Pancreas (tissue), 10 donors: ENCODE measurements at regions not wholly inside any gene's neighbourhood (a gene's known extent, or its start where the extent isn't known, plus 50 kb on each side); places are given as distances from the start of the nearest gene placed in this dataset.

Experiments
- ATAC-seq, 4 donors: fragments of 200-7000 bp; cut with Tn5 transposase; one replicate each; pipeline versions ENCODE4 v1.8.0 to v1.9.1; 2020; ENCODE audit warnings: mild to moderate bottlenecking in 4 of 4, moderate library complexity in 4 of 4
- DNase-seq, 6 donors: peaks; one replicate each; pipeline ENCODE4 v3.0.0-alpha.2; 2020
- FAIRE-seq: peaks from 2 replicates; lab custom pipeline; 2012; peaks lifted over from hg19 to GRCh38; lab: Jason Lieb, UNC
- H3K27ac ChIP-seq, 4 donors: fragments of 200-600 bp; sonication (generic); 1 replicate in 3 of 4; 2 replicates in 1 of 4; pipeline versions ENCODE4 v1.5.0 to v1.8.0; 2020
- H3K27me3 ChIP-seq, 4 donors: fragments of 200-600 bp; one replicate each; pipeline ENCODE4 v1.8.0; 2021
- H3K36me3 ChIP-seq, 3 donors: fragments of 200-600 bp; sonication (generic) in 1 of 3; one replicate each; pipeline versions ENCODE4 v1.5.0 to v1.8.0; 2020 to 2021
- H3K4me1 ChIP-seq, 3 donors: fragments of 200-600 bp; one replicate each; pipeline ENCODE4 v1.8.0; 2021
- H3K4me3 ChIP-seq, 4 donors: fragments of 200-600 bp; sonication (generic) in 2 of 4; one replicate each; pipeline versions ENCODE4 v1.5.0 to v1.8.0; 2020 to 2021
- H3K9me3 ChIP-seq, 4 donors: fragments of 200-600 bp; one replicate each; pipeline ENCODE4 v1.8.0; 2021
- CTCF ChIP-seq, 4 donors: fragments of 200-600 bp; sonication (generic) in 3 of 4; IDR thresholded peaks; one replicate each; pipeline versions ENCODE4 v1.5.0 to v1.8.0; 2021; ENCODE audit warnings: antibody characterized with exemption in 4 of 4
- WGBS, 2 donors: extraction: QIAGEN DNeasy Blood & Tissue Kit; methylation state at CpG; one replicate each; pipeline ENCODE4 v1.1.7; 2013; 5-methylcytosine and 5-hydroxymethylcytosine counted together
- intact Hi-C, 3 donors: fragments of 100-400 bp; cut with DNase I; formaldehyde crosslinking; loops; one replicate each; pipeline versions ENCODE4 v1.11.1 to v1.14.2; 2022
- donor health status: healthy with polysubstance abuse.
- donor health status: DM: no; HTN: no; CAD: no; lungs with moderate emphysema.
- donor health status: DM: no; HTN: no; CAD: no.
- donor health status: control.
- donor health status: control.
- donor health status: Bipolar disorder and iron deficiency.
- donor health status: DM: yes; HTN: yes; CAD: no.
- donor health status: DM: no; HTN: no; CAD: no.
- donor health status: DM: no; HTN: no; CAD: no.
- donor health status: DM: yes; HTN: yes; CAD: no.

DNA sequence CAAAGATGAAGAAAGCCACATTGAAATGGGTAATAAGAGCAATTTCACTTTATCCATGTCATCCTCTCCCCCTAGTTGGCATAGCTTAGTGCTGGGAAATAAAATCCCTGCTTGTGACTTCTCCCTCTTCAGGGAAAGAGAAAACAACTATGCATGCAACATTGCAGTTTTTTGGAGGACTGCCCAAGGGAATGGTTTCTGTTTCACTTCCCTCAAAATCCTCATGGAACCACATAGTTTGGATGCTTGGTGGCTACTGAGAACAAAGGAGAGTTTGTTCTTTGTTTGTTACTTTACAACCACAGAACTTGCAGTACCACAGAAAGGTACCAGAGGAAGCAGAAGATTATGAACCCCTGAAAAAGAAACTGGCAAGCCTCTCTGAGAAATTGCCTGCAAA is 384.6 kb upstream of the RORA start:
- no peaks in the 10 kb centered on the region for H3K4me1 ChIP-seq
- DNase-seq = no peak
- no peak for ATAC-seq
- no peak for TF ChIP-seq CTCF (IDR thresholded peaks at IDR 0.05)
- intact Hi-C loops = no loop called here
- H3K27ac ChIP-seq = no peak overlapping the region
- no peaks in the 10 kb centered on the region for H3K9me3 ChIP-seq
- no peaks in the 10 kb centered on the region for H3K27me3 ChIP-seq
- no peak for FAIRE-seq
- no peaks in the 10 kb centered on the region for H3K36me3 ChIP-seq
- no peak overlapping the region for H3K4me3 ChIP-seq

- ATAC-seq (no peak), DNase-seq (no peak), FAIRE-seq (no peak)
- peaks cover 0 to 6% (median 0%) of the 10 kb centered on the region in 4 donors for H3K27me3 ChIP-seq
- no peak for TF ChIP-seq CTCF (IDR thresholded peaks at IDR 0.05)
- H3K4me3 ChIP-seq = no peak overlapping the region
- H3K27ac ChIP-seq = no peak overlapping the region
- no peaks in the 10 kb centered on the region for H3K9me3 ChIP-seq
- no peaks in the 10 kb centered on the region for H3K4me1 ChIP-seq
- H3K36me3 ChIP-seq = no peaks in the 10 kb centered on the region
- intact Hi-C loops = no loop called here
These were observed 384.0 kb upstream of the RORA start for GRCh38 chr15:61613138-61613537.

- FAIRE-seq (no peak), ATAC-seq (no peak), DNase-seq (no peak)
- intact Hi-C loops = no loop called here
- Histone ChIP-seq H3K9me3 (no peaks in the 10 kb centered on the region), H3K27ac (no peak overlapping the region), H3K4me3 (no peak overlapping the region), H3K36me3 (no peaks in the 10 kb centered on the region), H3K4me1 (no peaks in the 10 kb centered on the region), H3K27me3 (peaks cover 0 to 9% (median 0%) of the 10 kb centered on the region in 4 donors)
- TF ChIP-seq CTCF (IDR thresholded peaks at IDR 0.05) = no peak
These were observed 383.0 kb upstream of the RORA start for GRCh38 chr15:61612111-61612510.

- H3K4me1 ChIP-seq = no peaks in the 10 kb centered on the region
- TF ChIP-seq CTCF (IDR thresholded peaks at IDR 0.05) = no peak
- intact Hi-C loops = no loop called here
- WGBS, 2 donors = 81 to 85% methylated on average over 6 of the region's 6 CpGs
- H3K4me3 ChIP-seq = no peak overlapping the region
- H3K9me3 ChIP-seq = no peaks in the 10 kb centered on the region
- FAIRE-seq = no peak
- H3K27ac ChIP-seq = no peak overlapping the region
- H3K27me3 ChIP-seq = peaks cover 0 to 9% (median 0%) of the 10 kb centered on the region in 4 donors
- no peaks in the 10 kb centered on the region for H3K36me3 ChIP-seq
- no peak for DNase-seq
- ATAC-seq = no peak
These were observed 376.2 kb upstream of the RORA start for GRCh38 chr15:61605343-61605742.

DNA sequence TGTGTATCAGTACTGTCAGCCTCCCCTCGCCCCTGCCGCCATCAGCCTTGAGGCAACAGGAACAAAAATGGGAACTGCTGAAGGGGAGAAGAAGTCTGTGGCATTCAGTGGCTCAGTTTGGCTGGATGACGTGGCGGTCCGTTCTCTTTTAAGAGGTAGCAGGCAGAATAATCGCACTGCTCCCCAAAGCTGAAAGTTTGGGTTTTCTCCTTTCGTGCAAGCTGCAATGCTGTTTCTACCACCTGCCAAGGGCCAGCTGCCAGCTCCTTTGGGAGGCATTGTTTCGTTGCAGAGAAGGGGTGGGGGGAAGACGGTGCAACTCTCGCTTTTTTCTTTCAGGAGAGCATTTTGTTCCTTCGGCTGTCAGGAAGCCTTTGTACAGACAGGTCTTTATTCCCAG is 369.6 kb upstream of the RORA start:
- ATAC-seq = no peak

More for the DNA sequence above, 369.6 kb upstream of the RORA start:
- Histone ChIP-seq H3K4me3 (no peak overlapping the region), H3K27ac (no peak overlapping the region), H3K36me3 (no peaks in the 10 kb centered on the region), H3K27me3 (no peaks in the 10 kb centered on the region), H3K4me1 (no peaks in the 10 kb centered on the region), H3K9me3 (no peaks in the 10 kb centered on the region)
- WGBS, 2 donors = 49 to 64% methylated on average over 11 of the region's 11 CpGs
- FAIRE-seq (no peak), DNase-seq (no peak)
- intact Hi-C loops = no loop called here
- TF ChIP-seq CTCF (IDR thresholded peaks at IDR 0.05) = no peak
